HFFc6 (cell line): ENCODE measurements at regions not wholly inside any gene's neighbourhood (a gene's known extent, or its start where the extent isn't known, plus 50 kb on each side); places are given as distances from the start of the nearest gene placed in this dataset.

ENCODE experiments used
- DNase-seq: peaks from one replicate; pipeline ENCODE4 v3.0.0-alpha.2; 2018
- H3K27ac Mint-ChIP-seq: 2 replicates; pipeline ENCODE4 v1.8.0; 2020; ENCODE audit warnings: mild to moderate bottlenecking, mixed read lengths
- H3K27me3 Mint-ChIP-seq: 2 replicates; pipeline ENCODE4 v1.8.0; 2021; ENCODE audit warnings: mild to moderate bottlenecking, moderate library complexity, mixed read lengths; ENCODE audit not compliant: insufficient read depth
- H3K36me3 Mint-ChIP-seq: 2 replicates; pipeline ENCODE4 v1.8.0; 2021; ENCODE audit warnings: low read depth, mixed read lengths
- H3K4me1 Mint-ChIP-seq: 2 replicates; pipeline ENCODE4 v1.8.0; 2020; ENCODE audit warnings: low read depth, mixed read lengths
- H3K4me3 Mint-ChIP-seq: 2 replicates; pipeline ENCODE4 v1.8.0; 2020; ENCODE audit warnings: mild to moderate bottlenecking, moderate library complexity, mixed read lengths
- H3K9me3 Mint-ChIP-seq: 2 replicates; pipeline ENCODE4 v1.8.0; 2020; ENCODE audit warnings: mild to moderate bottlenecking, mixed read lengths
- TF ChIP-seq, protein P1 (sequence below): fragments of 200-600 bp; sonication (generic); IDR thresholded peaks from 2 replicates; pipeline ENCODE4 v1.5.0; 2021; ENCODE audit warnings: antibody characterized with exemption, mild to moderate bottlenecking

DNA sequence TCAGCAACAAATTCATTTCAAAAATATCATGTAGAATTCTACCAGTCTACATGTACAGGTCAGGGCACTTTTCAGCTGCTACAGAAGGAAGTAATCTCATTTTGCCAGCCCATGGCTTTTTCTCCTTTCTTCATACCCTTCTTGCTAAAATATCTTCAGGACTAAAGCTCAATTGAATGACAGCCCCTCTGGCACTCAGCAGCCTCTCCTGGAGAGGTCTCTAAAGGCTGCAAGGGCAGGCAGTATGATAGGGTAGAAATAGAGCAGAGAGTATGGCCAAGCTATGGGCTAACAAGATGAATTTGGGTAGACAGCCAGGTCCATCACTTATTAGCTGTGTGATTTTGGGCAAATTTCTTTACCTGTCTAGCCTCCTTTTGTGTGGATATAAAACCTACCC is 224.6 kb upstream of the RPL34 start:
- Mint-ChIP-seq H3K27me3 (peaks cover 7% of the 10 kb centered on the region; the same call in 1 of the 2 replicates), H3K4me1 (no peaks in the 10 kb centered on the region), H3K4me3 (no peak overlapping the region), H3K36me3 (no peaks in the 10 kb centered on the region), H3K27ac (no peak overlapping the region), H3K9me3 (no peaks in the 10 kb centered on the region; the same call in 1 of the 2 replicates)
- no peak for DNase-seq
- TF ChIP-seq, protein P1, sequence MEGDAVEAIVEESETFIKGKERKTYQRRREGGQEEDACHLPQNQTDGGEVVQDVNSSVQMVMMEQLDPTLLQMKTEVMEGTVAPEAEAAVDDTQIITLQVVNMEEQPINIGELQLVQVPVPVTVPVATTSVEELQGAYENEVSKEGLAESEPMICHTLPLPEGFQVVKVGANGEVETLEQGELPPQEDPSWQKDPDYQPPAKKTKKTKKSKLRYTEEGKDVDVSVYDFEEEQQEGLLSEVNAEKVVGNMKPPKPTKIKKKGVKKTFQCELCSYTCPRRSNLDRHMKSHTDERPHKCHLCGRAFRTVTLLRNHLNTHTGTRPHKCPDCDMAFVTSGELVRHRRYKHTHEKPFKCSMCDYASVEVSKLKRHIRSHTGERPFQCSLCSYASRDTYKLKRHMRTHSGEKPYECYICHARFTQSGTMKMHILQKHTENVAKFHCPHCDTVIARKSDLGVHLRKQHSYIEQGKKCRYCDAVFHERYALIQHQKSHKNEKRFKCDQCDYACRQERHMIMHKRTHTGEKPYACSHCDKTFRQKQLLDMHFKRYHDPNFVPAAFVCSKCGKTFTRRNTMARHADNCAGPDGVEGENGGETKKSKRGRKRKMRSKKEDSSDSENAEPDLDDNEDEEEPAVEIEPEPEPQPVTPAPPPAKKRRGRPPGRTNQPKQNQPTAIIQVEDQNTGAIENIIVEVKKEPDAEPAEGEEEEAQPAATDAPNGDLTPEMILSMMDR = no peak

DNA sequence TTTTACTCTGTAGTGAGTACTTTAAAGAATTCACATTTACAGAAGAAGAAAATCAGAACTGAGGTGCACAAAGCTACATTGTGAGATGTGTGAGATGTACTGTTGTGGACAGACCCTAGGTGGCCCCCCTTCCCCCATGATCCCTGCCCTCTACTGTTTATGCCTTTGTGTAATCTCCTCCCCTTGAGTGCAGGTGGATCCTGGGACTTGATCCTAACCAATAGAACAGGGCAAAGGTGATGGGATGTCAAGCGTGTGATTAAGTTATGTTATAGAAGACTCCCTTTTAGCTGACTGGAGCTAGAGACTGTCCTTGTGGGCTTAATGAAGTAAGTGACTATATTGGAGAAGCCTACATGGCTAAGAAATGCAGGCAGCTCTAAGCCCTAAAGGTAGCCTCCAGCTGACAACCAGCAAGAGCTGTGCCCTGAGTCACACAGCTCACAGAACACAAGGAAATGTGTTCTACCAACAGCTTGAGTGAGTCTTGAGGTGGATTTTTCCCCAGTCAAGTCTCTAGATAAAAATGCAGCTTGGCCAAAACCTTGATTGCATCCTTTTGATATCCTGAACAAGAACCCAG is 225.2 kb upstream of the LEF1 start:
- Mint-ChIP-seq H3K36me3 (no peaks in the 10 kb centered on the region), H3K27me3 (peaks cover 10% of the 10 kb centered on the region; the same call in 1 of the 2 replicates), H3K9me3 (no peaks in the 10 kb centered on the region), H3K27ac (no peak overlapping the region), H3K4me1 (no peaks in the 10 kb centered on the region), H3K4me3 (no peak overlapping the region)
- no peak for DNase-seq
- TF ChIP-seq, protein P1 = no peak

DNA sequence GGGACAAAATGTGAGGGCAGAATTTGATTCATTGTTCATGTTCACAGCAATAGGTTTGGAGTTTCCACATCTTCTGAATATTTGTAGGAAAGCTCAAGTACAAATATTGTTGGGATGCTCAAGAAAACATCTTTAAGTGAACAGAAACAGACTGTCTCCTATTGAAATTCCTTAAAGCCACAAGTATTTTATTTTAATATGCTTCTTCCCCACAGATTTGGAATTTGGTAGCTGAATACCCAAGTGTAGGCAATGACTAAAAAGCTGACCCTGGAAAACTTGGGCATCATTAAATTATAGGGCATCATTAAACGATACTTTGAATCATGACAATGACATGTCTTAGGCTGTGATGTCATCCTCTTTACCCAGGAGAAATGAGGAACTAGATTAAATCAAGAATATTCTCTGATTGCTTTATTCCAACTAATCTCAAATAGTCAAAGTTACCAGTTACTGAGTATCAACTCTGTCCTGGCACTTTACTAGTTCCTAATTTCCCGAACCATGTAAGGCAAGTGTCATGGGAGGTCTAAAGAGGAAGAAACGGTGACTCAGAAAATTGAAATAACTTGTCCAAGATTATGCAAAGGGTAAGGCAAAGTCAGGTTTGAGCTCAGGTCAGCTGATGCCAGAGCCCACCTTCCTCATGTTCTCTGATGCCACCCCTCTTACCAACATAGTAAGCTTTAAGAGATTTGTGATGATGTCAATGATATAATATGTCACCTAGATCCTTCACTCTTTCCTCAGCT is 223.1 kb upstream of the LEF1 start:
- no peak overlapping the region for H3K4me3 Mint-ChIP-seq
- no peaks in the 10 kb centered on the region for H3K36me3 Mint-ChIP-seq
- H3K27ac Mint-ChIP-seq = no peak overlapping the region
- TF ChIP-seq, protein P1 = no peak
- no peak for DNase-seq
- H3K27me3 Mint-ChIP-seq = peaks cover 10% of the 10 kb centered on the region; the same call in 1 of the 2 replicates
- H3K9me3 Mint-ChIP-seq = no peaks in the 10 kb centered on the region
- no peaks in the 10 kb centered on the region for H3K4me1 Mint-ChIP-seq

DNA sequence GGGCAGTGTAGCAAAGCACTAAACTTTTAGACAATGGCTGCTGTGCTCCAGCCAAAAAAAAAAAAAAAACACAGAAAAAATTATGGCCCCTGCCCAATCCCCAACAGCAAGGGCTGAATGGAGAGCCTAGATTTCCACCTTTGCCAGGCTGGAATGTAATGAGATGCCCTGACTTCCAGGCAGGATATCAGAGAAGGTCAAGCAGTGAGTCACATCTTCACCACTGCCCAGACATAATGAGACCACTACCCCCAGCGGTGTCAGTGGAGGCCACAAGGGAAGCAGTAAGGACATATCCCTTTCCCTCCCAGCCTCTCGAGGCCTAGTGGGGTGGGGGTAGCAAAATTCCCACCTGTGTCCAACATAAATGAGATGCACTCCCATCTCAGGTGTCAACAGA is 216.3 kb upstream of the LEF1 start:
- no peaks in the 10 kb centered on the region; the same call in 1 of the 2 replicates for H3K9me3 Mint-ChIP-seq
- H3K4me1 Mint-ChIP-seq = no peaks in the 10 kb centered on the region
- H3K27me3 Mint-ChIP-seq = peaks cover 13% of the 10 kb centered on the region; the same call in 1 of the 2 replicates

DNA sequence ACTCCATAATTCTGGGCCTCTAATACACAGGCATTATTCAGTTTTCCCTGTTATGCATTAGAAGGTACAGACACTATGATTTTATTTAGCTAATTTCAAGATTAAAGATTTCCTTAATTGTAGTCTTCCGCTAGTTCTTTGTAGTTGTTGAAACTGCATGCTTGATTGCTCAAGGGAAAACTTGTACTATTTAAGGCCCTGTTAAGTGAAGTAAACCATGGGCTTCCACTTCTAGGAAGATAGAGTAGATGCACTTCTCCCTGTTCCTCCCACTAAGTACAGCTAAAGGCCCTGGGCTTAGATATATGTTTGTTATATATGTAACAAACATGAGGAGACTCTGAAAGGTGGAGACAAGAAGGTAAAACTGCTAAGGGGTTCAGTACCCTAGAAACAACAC is 215.8 kb upstream of the LEF1 start:
- Mint-ChIP-seq H3K36me3 (no peaks in the 10 kb centered on the region), H3K9me3 (no peaks in the 10 kb centered on the region; the same call in 1 of the 2 replicates), H3K27ac (no peak overlapping the region), H3K27me3 (peaks cover 14% of the 10 kb centered on the region; the same call in 1 of the 2 replicates), H3K4me1 (no peaks in the 10 kb centered on the region), H3K4me3 (no peak overlapping the region)
- TF ChIP-seq, protein P1 = no peak
- no peak for DNase-seq

More for the DNA sequence above, 216.3 kb upstream of the LEF1 start:
- TF ChIP-seq, protein P1 = no peak
- no peaks in the 10 kb centered on the region for H3K36me3 Mint-ChIP-seq
- no peak for DNase-seq
- H3K27ac Mint-ChIP-seq = no peak overlapping the region
- no peak overlapping the region for H3K4me3 Mint-ChIP-seq
